HT-29 (cell line): ENCODE measurements at regions not wholly inside any gene's neighbourhood (a gene's known extent, or its start where the extent isn't known, plus 50 kb on each side); places are given as distances from the start of the nearest gene placed in this dataset.

Experiments
- DNase-seq: peaks from one replicate; pipeline ENCODE4 v3.0.0-alpha.2; 2015; ENCODE audit warnings: low spot score

GRCh38 chr12:65596514-65597091 lies 227.7 kb upstream of the HMGA2 start:
- DNase-seq: peak; percentile 74

GRCh38 chr12:65597527-65597926 lies 226.8 kb upstream of the HMGA2 start:
- DNase-seq: no peak

GRCh38 chr12:65598688-65599087 lies 225.6 kb upstream of the HMGA2 start:
- no peak for DNase-seq

GRCh38 chr12:65602253-65602609 lies 222.1 kb upstream of the HMGA2 start:
- peak; percentile 43 for DNase-seq

- peak; percentile 92 for DNase-seq
These were observed 221.5 kb upstream of the HMGA2 start for GRCh38 chr12:65602610-65603295.

- peak; percentile 82 for DNase-seq
These were observed 220.6 kb upstream of the HMGA2 start for GRCh38 chr12:65603438-65604351.

- DNase-seq: no peak
These were observed 219.3 kb upstream of the HMGA2 start for GRCh38 chr12:65605019-65605418.

- DNase-seq: peak; percentile 33
These were observed 218.1 kb upstream of the HMGA2 start for GRCh38 chr12:65606008-65606766.

GRCh38 chr12:65607401-65607841 lies 216.9 kb upstream of the HMGA2 start:
- peak; percentile 85 for DNase-seq

- DNase-seq: no peak
These were observed 215.9 kb upstream of the HMGA2 start for GRCh38 chr12:65608319-65608916.

GRCh38 chr12:65609359-65609771 lies 214.9 kb upstream of the HMGA2 start:
- peak; percentile 16 for DNase-seq

GRCh38 chr12:65611396-65611795 lies 212.9 kb upstream of the HMGA2 start:
- DNase-seq: no peak

- DNase-seq: no peak
These were observed 211.8 kb upstream of the HMGA2 start for GRCh38 chr12:65612440-65612839.

- no peak for DNase-seq
These were observed 210.6 kb upstream of the HMGA2 start for GRCh38 chr12:65613692-65614091.

- no peak for DNase-seq
These were observed 209.9 kb upstream of the HMGA2 start for GRCh38 chr12:65614259-65614889.

- no peak for DNase-seq
These were observed 209.2 kb upstream of the HMGA2 start for GRCh38 chr12:65615118-65615517.

- no peak for DNase-seq
These were observed 208.3 kb upstream of the HMGA2 start for GRCh38 chr12:65616022-65616421.

- DNase-seq: no peak
These were observed 205.7 kb upstream of the HMGA2 start for GRCh38 chr12:65618588-65618987.

GRCh38 chr12:65619018-65619417 lies 205.3 kb upstream of the HMGA2 start:
- DNase-seq: no peak

GRCh38 chr12:65620046-65620445 lies 204.2 kb upstream of the HMGA2 start:
- no peak for DNase-seq

- DNase-seq: no peak
These were observed 202.2 kb upstream of the HMGA2 start for GRCh38 chr12:65622056-65622455.
